ENCODE measurements at regions not wholly inside any gene's neighbourhood (a gene's known extent, or its start where the extent isn't known, plus 50 kb on each side); places are given as distances from the start of the nearest gene placed in this dataset.

GRCh38 chr12:77131977-77132490 lies 66.7 kb upstream of the E2F7 start:
- Mint-ChIP-seq H3K4me3 (ENCODE audit: low read depth) (no peak overlapping the region), H3K4me1 (ENCODE audit: low read depth) (no peaks in the 10 kb centered on the region), H3K27ac (no peak overlapping the region), H3K36me3 (ENCODE audit: low read depth) (no peaks in the 10 kb centered on the region), H3K27me3 (ENCODE audit: low read depth) (no peaks in the 10 kb centered on the region), H3K9me3 (no peaks in the 10 kb centered on the region)
- intact Hi-C loops (cut with micrococcal nuclease), result no loop called here
- no peak for DNase-seq (ENCODE audit: low spot score)

DNA sequence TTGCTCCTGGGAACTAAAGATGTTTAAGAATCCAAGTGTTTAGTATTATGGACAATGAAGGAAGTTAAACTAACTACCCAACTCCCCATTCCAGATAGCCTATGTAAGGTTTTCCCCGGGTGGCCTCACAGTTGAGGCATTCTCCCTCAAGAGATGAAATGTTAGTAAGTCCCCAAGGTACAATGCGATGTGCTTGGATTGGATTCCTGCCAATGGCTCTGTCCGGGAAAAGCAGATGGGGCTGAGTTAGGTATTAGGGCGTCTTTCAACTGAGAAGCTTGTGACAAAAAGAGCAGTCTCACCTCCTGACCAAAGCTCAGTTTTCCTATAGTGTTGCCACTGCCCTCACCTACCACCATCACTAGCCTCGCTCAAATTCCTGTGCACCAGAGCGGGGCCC lies 64.8 kb upstream of the E2F7 start:
- Mint-ChIP-seq H3K9me3 (no peaks in the 10 kb centered on the region), H3K27me3 (ENCODE audit: low read depth) (no peaks in the 10 kb centered on the region), H3K27ac (no peak overlapping the region), H3K36me3 (ENCODE audit: low read depth) (no peaks in the 10 kb centered on the region), H3K4me1 (ENCODE audit: low read depth) (no peaks in the 10 kb centered on the region), H3K4me3 (ENCODE audit: low read depth) (no peak overlapping the region)
- no peak for DNase-seq (ENCODE audit: low spot score)
- intact Hi-C loops (cut with micrococcal nuclease), result no loop called here

GRCh38 chr12:77124767-77125166 lies 59.4 kb upstream of the E2F7 start:
- H3K27me3 Mint-ChIP-seq (ENCODE audit: low read depth), result no peaks in the 10 kb centered on the region
- intact Hi-C loops (cut with micrococcal nuclease), result no loop called here
- no peaks in the 10 kb centered on the region for H3K4me1 Mint-ChIP-seq (ENCODE audit: low read depth)
- no peak for DNase-seq (ENCODE audit: low spot score)
- H3K9me3 Mint-ChIP-seq, result no peaks in the 10 kb centered on the region
- no peak overlapping the region for H3K4me3 Mint-ChIP-seq (ENCODE audit: low read depth)
- no peaks in the 10 kb centered on the region for H3K36me3 Mint-ChIP-seq (ENCODE audit: low read depth)
- H3K27ac Mint-ChIP-seq, result no peak overlapping the region

DNA sequence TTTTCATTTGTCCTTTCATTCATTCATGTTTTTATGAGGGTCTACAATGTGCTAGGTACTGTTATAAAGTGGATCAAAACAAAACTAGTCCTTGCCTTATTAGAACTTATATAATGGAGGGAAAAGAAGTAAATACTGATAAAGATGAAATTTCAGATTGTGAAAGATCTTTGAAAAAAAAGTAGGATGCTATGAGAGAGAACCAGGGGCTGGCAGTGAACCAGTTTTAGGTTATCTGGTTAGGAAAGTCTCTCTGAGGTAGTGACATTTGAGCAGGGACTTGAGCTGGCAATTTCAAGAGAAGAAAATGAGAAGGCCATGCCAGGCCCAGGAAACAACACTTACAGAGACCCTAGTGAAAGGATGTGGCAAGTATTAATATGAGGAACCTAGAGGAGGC lies 57.3 kb upstream of the E2F7 start:
- intact Hi-C loops (cut with micrococcal nuclease), result no loop called here
- Mint-ChIP-seq H3K4me3 (ENCODE audit: low read depth) (no peak overlapping the region), H3K27ac (no peak overlapping the region), H3K27me3 (ENCODE audit: low read depth) (no peaks in the 10 kb centered on the region), H3K4me1 (ENCODE audit: low read depth) (no peaks in the 10 kb centered on the region), H3K36me3 (ENCODE audit: low read depth) (no peaks in the 10 kb centered on the region), H3K9me3 (no peaks in the 10 kb centered on the region)
- no peak for DNase-seq (ENCODE audit: low spot score)

DNA sequence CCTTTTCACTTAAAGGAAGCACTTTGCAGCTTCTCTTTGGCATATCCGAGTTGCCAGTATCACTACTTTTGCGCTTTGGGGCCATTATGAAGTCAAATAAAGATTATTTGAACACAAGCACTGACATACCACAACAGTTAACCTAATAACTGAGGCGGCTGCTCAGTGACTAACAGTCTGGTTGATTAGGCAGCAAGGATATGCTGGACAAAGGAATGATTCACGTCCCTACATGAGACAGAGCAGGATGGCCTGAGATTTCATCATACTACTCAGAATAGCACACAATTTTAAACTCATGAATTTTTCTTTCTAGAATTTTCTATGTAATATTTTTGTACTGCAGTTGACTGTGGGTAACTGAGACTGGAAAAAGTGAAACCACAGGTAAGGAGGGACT lies 56.9 kb upstream of the E2F7 start:
- H3K27ac Mint-ChIP-seq, result no peak overlapping the region
- H3K9me3 Mint-ChIP-seq, result no peaks in the 10 kb centered on the region
- no peak overlapping the region for H3K4me3 Mint-ChIP-seq (ENCODE audit: low read depth)
- H3K4me1 Mint-ChIP-seq (ENCODE audit: low read depth), result no peaks in the 10 kb centered on the region
- no peak for DNase-seq (ENCODE audit: low spot score)
- intact Hi-C loops (cut with micrococcal nuclease), result no loop called here
- H3K27me3 Mint-ChIP-seq (ENCODE audit: low read depth), result no peaks in the 10 kb centered on the region
- H3K36me3 Mint-ChIP-seq (ENCODE audit: low read depth), result no peaks in the 10 kb centered on the region

GRCh38 chr12:77120156-77121085 lies 55.1 kb upstream of the E2F7 start:
- Mint-ChIP-seq H3K27ac (no peak overlapping the region), H3K27me3 (ENCODE audit: low read depth) (no peaks in the 10 kb centered on the region), H3K9me3 (no peaks in the 10 kb centered on the region), H3K36me3 (ENCODE audit: low read depth) (no peaks in the 10 kb centered on the region), H3K4me1 (ENCODE audit: low read depth) (no peaks in the 10 kb centered on the region), H3K4me3 (ENCODE audit: low read depth) (no peak overlapping the region)
- intact Hi-C loops (cut with micrococcal nuclease), result no loop called here
- DNase-seq (ENCODE audit: low spot score), result no peak

- Mint-ChIP-seq H3K27me3 (ENCODE audit: low read depth) (no peaks in the 10 kb centered on the region), H3K9me3 (no peaks in the 10 kb centered on the region), H3K4me1 (ENCODE audit: low read depth) (no peaks in the 10 kb centered on the region), H3K27ac (no peak overlapping the region), H3K36me3 (ENCODE audit: low read depth) (no peaks in the 10 kb centered on the region), H3K4me3 (ENCODE audit: low read depth) (no peak overlapping the region)
- DNase-seq (ENCODE audit: low spot score), result no peak
- intact Hi-C loops (cut with micrococcal nuclease), result no loop called here
Measured at GRCh38 chr12:77118696-77119095, 53.3 kb upstream of the E2F7 start.

DNA sequence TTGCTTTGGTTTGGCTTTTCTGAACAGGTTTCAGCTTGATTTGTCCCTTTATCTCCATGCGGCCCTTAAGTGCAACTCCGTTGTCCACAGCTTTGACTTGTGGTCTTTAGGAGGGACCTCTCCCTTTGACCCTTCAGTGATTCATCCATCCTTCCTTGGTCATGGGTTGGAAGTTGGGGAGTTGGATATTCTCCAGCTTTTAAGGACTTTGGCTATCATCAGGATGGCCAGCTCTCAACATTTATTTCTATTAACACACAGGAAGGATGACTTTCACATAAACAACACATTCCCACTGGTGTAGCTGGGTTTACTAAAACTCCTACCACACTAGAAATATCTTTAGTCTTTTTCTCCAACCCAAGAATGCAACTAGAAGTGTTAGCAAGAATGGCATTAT lies 50.9 kb upstream of the E2F7 start:
- no peak for DNase-seq (ENCODE audit: low spot score)
- intact Hi-C loops (cut with micrococcal nuclease), result no loop called here
- H3K4me3 Mint-ChIP-seq (ENCODE audit: low read depth), result no peak overlapping the region
- H3K27ac Mint-ChIP-seq, result no peak overlapping the region
- no peaks in the 10 kb centered on the region for H3K27me3 Mint-ChIP-seq (ENCODE audit: low read depth)
- no peaks in the 10 kb centered on the region for H3K4me1 Mint-ChIP-seq (ENCODE audit: low read depth)
- no peaks in the 10 kb centered on the region for H3K36me3 Mint-ChIP-seq (ENCODE audit: low read depth)
- H3K9me3 Mint-ChIP-seq, result peaks cover 1% of the 10 kb centered on the region

DNA sequence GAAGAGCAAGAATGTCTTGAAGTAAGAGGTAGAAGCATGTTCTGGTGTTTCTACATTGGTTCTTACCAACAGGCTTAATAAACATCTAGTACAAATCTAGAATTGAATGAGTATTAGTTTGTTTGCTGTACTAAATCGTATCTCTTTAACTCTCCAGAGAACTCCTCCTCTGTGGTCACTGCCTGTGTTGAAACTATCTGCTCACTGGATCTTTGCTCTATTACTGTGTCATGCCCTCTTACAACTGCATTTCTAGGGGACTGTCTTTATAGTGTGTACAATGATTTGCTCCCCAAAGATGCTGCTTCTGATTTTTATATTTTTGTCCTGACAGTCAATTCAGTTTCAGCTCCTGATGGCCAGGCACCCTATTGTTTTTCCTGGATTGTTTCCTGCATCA lies 50.1 kb upstream of the E2F7 start:
- H3K27me3 Mint-ChIP-seq (ENCODE audit: low read depth), result no peaks in the 10 kb centered on the region
- DNase-seq (ENCODE audit: low spot score), result no peak
- no peak overlapping the region for H3K27ac Mint-ChIP-seq
- no peaks in the 10 kb centered on the region for H3K36me3 Mint-ChIP-seq (ENCODE audit: low read depth)
- H3K4me3 Mint-ChIP-seq (ENCODE audit: low read depth), result no peak overlapping the region
- intact Hi-C loops (cut with micrococcal nuclease), result no loop called here
- H3K9me3 Mint-ChIP-seq, result peaks cover 7% of the 10 kb centered on the region
- no peaks in the 10 kb centered on the region for H3K4me1 Mint-ChIP-seq (ENCODE audit: low read depth)
